GM23338 (cell line): ENCODE measurements at regions not wholly inside any gene's neighbourhood (a gene's known extent, or its start where the extent isn't known, plus 50 kb on each side); places are given as distances from the start of the nearest gene placed in this dataset.
A peak's percentile ranks its signal among the peaks of the same experiment; 100 is the strongest.

Source experiments
- ATAC-seq: fragments of 200-7000 bp; cut with Tn5 transposase; 3 replicates; pipeline ENCODE4 v1.9.1; 2020
- DNase-seq: peaks from one replicate; pipeline ENCODE4 v3.0.0-alpha.2; 2015; ENCODE audit warnings: low spot score
- H2AFZ ChIP-seq: fragments of 200-600 bp; sonication (generic); 2 replicates; pipeline ENCODE4 v1.8.0; 2016; ENCODE audit warnings: antibody characterized with exemption, mild to moderate bottlenecking, moderate library complexity
- H3F3A ChIP-seq: fragments of 200-600 bp; sonication (generic); replicated peaks from 2 replicates; pipeline ENCODE4 v1.8.0; 2017; ENCODE audit warnings: antibody characterized with exemption, mixed run types, low read depth
- H3K27ac ChIP-seq: fragments of 200-600 bp; sonication (generic); 2 replicates; pipeline ENCODE4 v1.6.1; 2016; ENCODE audit warnings: low read depth
- H3K27me3 ChIP-seq: fragments of 200-600 bp; sonication (generic); 2 replicates; pipeline ENCODE4 v1.8.0; 2016; ENCODE audit warnings: mild to moderate bottlenecking, mixed run types, moderate library complexity; ENCODE audit not compliant: insufficient read depth
- H3K36me3 ChIP-seq: fragments of 200-600 bp; sonication (generic); 2 replicates; pipeline ENCODE4 v1.8.0; 2016; ENCODE audit warnings: mild to moderate bottlenecking; ENCODE audit not compliant: insufficient read depth
- H3K4me1 ChIP-seq: fragments of 200-600 bp; sonication (generic); 2 replicates; pipeline ENCODE4 v1.8.0; 2016; ENCODE audit warnings: mild to moderate bottlenecking, moderate library complexity; ENCODE audit not compliant: insufficient read depth
- H3K4me2 ChIP-seq: fragments of 200-600 bp; sonication (generic); 2 replicates; pipeline ENCODE4 v1.7.1; 2017; ENCODE audit warnings: mixed run types
- H3K4me3 ChIP-seq: fragments of 200-600 bp; sonication (generic); 2 replicates; pipeline ENCODE4 v1.6.1; 2016; ENCODE audit warnings: mixed run types
- H3K79me2 ChIP-seq: fragments of 200-600 bp; sonication (generic); replicated peaks from 2 replicates; pipeline ENCODE4 v1.8.0; 2017; ENCODE audit warnings: mild to moderate bottlenecking; ENCODE audit not compliant: insufficient read depth
- H3K9me2 ChIP-seq: fragments of 200-600 bp; sonication (generic); 2 replicates; pipeline ENCODE4 v1.8.0; 2017; ENCODE audit not compliant: insufficient read depth
- H4K20me1 ChIP-seq: fragments of 200-600 bp; sonication (generic); replicated peaks from 2 replicates; pipeline ENCODE4 v1.8.0; 2017; ENCODE audit warnings: mild to moderate bottlenecking; ENCODE audit not compliant: insufficient read depth
- H3K27ac Mint-ChIP-seq: 2 replicates; pipeline ENCODE4 v1.8.0; 2020; ENCODE audit warnings: inconsistent platforms, mild to moderate bottlenecking, moderate library complexity, mixed read lengths
- H3K27me3 Mint-ChIP-seq: 3 replicates; pipeline ENCODE4 v1.8.0; 2022; ENCODE audit warnings: low read depth, mild to moderate bottlenecking, moderate library complexity, mixed read lengths, inconsistent platforms; ENCODE audit not compliant: insufficient read depth, poor library complexity
- H3K36me3 Mint-ChIP-seq: 3 replicates; pipeline ENCODE4 v1.8.0; 2021; ENCODE audit warnings: low read depth, mild to moderate bottlenecking, inconsistent platforms, moderate library complexity, mixed read lengths
- H3K4me1 Mint-ChIP-seq: 3 replicates; pipeline ENCODE4 v1.8.0; 2020; ENCODE audit warnings: mild to moderate bottlenecking, inconsistent platforms, mixed read lengths
- H3K4me3 Mint-ChIP-seq: 3 replicates; pipeline ENCODE4 v1.8.0; 2021; ENCODE audit warnings: moderate library complexity, mild to moderate bottlenecking, inconsistent platforms, mixed read lengths
- H3K9me3 Mint-ChIP-seq: 3 replicates; pipeline ENCODE4 v1.8.0; 2020; ENCODE audit warnings: moderate library complexity, mild to moderate bottlenecking, inconsistent platforms, mixed read lengths
- ETS1 ChIP-seq: IDR thresholded peaks from 2 replicates; pipeline ENCODE4 v1.6.1; 2016; ENCODE audit warnings: antibody characterized with exemption
- EZH2 ChIP-seq: fragments of 200-600 bp; sonication (generic); IDR thresholded peaks from one replicate; pipeline ENCODE4 v1.8.0; 2017; ENCODE audit warnings: antibody characterized with exemption, mild to moderate bottlenecking, low read depth; ENCODE audit not compliant: unreplicated experiment
- JUNB ChIP-seq: IDR thresholded peaks from one replicate; pipeline ENCODE4 v1.6.1; 2016; ENCODE audit warnings: antibody characterized with exemption; ENCODE audit not compliant: unreplicated experiment
- POLR2AphosphoS5 ChIP-seq: IDR thresholded peaks from 2 replicates; pipeline ENCODE4 v1.6.1; 2016; ENCODE audit warnings: antibody characterized with exemption, low read depth
- STAT1 ChIP-seq: IDR thresholded peaks from one replicate; pipeline ENCODE4 v1.6.1; 2016; ENCODE audit warnings: antibody characterized with exemption; ENCODE audit not compliant: unreplicated experiment
- ZNF114 ChIP-seq: fragments of 250-450 bp; sonication (Bioruptor Pico); IDR thresholded peaks from 2 replicates; pipeline ENCODE4 v1.5.0; 2020; ENCODE audit warnings: mild to moderate bottlenecking, moderate library complexity
- ZNF462 ChIP-seq: fragments of 250-450 bp; sonication (Bioruptor Pico); IDR thresholded peaks from 2 replicates; pipeline ENCODE4 v1.5.0; 2020; ENCODE audit warnings: mild to moderate bottlenecking, moderate library complexity
- TF ChIP-seq, protein P1 (sequence below), 2 experiments: fragments of 200-600 bp in 1 of 2; sonication (generic) in 1 of 2; conservative IDR thresholded peaks; 2 replicates each; pipeline versions ENCODE4 v1.5.1 to v1.6.1; 2016 to 2017; ENCODE audit warnings: antibody characterized with exemption in 2 of 2, low read depth in 2 of 2, mild to moderate bottlenecking in 2 of 2, moderate library complexity in 1 of 2

DNA sequence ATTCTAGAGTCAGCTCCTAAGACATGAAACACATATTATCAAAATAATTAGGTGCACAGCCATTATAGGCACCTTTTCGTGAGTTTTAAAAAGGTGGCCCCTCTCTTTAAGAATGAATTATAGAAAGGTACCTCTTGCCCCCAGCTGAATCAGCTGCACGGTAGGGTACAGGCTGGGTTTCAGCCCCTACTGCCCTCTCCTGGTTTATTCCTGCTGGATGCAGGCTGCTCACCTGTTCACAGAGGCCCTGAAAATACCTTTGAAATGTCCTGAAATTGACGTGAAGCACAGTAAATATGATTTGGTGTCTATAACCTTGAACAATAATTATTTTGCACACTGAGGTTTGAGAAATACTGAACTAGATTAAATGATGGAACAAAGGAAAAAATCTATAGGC lies 504.8 kb upstream of the SGCD start:
- DNase-seq (peak; percentile 33), ATAC-seq (peak; percentile 78)
- H3K4me1 Mint-ChIP-seq = no peaks in the 10 kb centered on the region
- Histone ChIP-seq H3K27me3 (no peaks in the 10 kb centered on the region), H4K20me1 (no peaks in the 10 kb centered on the region), H2AFZ (no peak overlapping the region), H3K36me3 (no peaks in the 10 kb centered on the region), H3K4me2 (no peak overlapping the region), H3K4me3 (no peak overlapping the region), H3K27ac (no peak overlapping the region), H3K4me1 (no peaks in the 10 kb centered on the region), H3K9me2 (peaks cover 10% of the 10 kb centered on the region; the same call in 1 of the 2 replicates), H3K79me2 (no peaks in the 10 kb centered on the region), H3F3A (no peaks in the 10 kb centered on the region)
- H3K9me3 Mint-ChIP-seq = no peaks in the 10 kb centered on the region; the same call in 2 of the 3 replicates
- no peak overlapping the region for H3K4me3 Mint-ChIP-seq
- no peaks in the 10 kb centered on the region for H3K36me3 Mint-ChIP-seq
- TF ChIP-seq ETS1 (no peak), ZNF114 (CRISPR knock-in tag) (no peak), JUNB (no peak), ZNF462 (no peak), POLR2AphosphoS5 (no peak), STAT1 (no peak), EZH2 (no peak)
- TF ChIP-seq, protein P1, sequence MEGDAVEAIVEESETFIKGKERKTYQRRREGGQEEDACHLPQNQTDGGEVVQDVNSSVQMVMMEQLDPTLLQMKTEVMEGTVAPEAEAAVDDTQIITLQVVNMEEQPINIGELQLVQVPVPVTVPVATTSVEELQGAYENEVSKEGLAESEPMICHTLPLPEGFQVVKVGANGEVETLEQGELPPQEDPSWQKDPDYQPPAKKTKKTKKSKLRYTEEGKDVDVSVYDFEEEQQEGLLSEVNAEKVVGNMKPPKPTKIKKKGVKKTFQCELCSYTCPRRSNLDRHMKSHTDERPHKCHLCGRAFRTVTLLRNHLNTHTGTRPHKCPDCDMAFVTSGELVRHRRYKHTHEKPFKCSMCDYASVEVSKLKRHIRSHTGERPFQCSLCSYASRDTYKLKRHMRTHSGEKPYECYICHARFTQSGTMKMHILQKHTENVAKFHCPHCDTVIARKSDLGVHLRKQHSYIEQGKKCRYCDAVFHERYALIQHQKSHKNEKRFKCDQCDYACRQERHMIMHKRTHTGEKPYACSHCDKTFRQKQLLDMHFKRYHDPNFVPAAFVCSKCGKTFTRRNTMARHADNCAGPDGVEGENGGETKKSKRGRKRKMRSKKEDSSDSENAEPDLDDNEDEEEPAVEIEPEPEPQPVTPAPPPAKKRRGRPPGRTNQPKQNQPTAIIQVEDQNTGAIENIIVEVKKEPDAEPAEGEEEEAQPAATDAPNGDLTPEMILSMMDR (conservative IDR thresholded peaks at IDR 0.05; ENCODE audit: low read depth in 2 of 2) = peak; percentile 52 to 67
- peaks cover 2% of the 10 kb centered on the region for H3K27me3 Mint-ChIP-seq
- no peak overlapping the region for H3K27ac Mint-ChIP-seq
